ENCODE measurements at regions not wholly inside any gene's neighbourhood (a gene's known extent, or its start where the extent isn't known, plus 50 kb on each side); places are given as distances from the start of the nearest gene placed in this dataset.

- no peak for TF ChIP-seq CTCF (IDR thresholded peaks at IDR 0.05)
- DNase-seq, result no peak
- H3K27me3 Mint-ChIP-seq, result no peaks in the 10 kb centered on the region
- H3K9me3 Mint-ChIP-seq, result peaks cover 5% of the 10 kb centered on the region
- CTCF ChIA-PET, result no interaction called here
- intact Hi-C loops (cut with micrococcal nuclease), result no loop called here
- H3K27ac Mint-ChIP-seq, result no peak overlapping the region
- no peak for ATAC-seq
- H3K4me3 Mint-ChIP-seq, result no peak overlapping the region
- POLR2A ChIA-PET, result no interaction called here
- no peaks in the 10 kb centered on the region for H3K36me3 Mint-ChIP-seq (ENCODE audit: low read depth)
- no peaks in the 10 kb centered on the region for H3K4me1 Mint-ChIP-seq (ENCODE audit: low read depth)
These were observed 741.3 kb upstream of the FZD8 start for GRCh38 chr10:36383349-36383748.

DNA sequence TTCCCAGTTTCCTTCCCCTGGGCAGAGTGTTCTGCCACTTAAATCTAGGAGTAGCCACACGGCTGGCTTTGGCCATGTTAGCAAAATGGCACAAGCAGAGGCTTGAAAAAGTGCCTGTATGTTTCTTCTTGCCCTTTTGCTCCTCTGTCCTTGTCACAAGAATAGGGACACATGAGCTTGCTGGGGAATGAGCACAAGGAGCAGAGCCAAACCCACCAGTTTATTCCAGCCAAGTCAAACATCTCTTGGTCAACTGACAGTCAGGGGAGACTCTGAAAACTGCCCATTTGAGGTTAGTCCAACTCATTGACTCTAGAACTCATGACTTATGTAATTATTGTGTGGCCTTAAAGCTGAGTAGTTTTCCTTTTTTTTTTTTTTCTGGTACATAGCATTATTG is 739.7 kb upstream of the FZD8 start:
- intact Hi-C loops (cut with micrococcal nuclease), result no loop called here
- ChIA-PET POLR2A (no interaction called here), CTCF (no interaction called here)
- no peaks in the 10 kb centered on the region for H3K4me1 Mint-ChIP-seq (ENCODE audit: low read depth)
- ATAC-seq, result no peak
- H3K9me3 Mint-ChIP-seq, result peaks cover 10% of the 10 kb centered on the region
- no peak for DNase-seq
- H3K36me3 Mint-ChIP-seq (ENCODE audit: low read depth), result no peaks in the 10 kb centered on the region
- no peak overlapping the region for H3K27ac Mint-ChIP-seq
- TF ChIP-seq CTCF (IDR thresholded peaks at IDR 0.05), result no peak
- no peaks in the 10 kb centered on the region for H3K27me3 Mint-ChIP-seq
- no peak overlapping the region for H3K4me3 Mint-ChIP-seq

DNA sequence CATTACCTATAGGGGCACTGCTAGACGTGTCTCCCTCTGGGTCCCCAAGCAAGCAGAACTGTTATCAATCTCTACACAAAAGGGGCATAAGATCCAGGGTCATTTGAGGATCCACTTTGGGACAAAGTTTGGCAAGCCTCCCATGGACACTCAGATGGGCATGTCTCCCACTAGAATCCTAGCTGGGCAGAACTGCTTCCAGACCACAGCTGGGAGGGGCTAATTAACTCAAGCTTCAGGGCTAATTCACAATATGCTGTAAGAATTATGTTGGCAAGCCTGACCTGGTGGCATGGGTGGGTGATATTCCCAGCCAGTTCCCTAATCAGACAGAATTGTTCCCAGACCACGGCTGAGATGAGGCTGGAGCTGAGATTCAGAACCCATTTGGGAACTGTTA is 738.4 kb upstream of the FZD8 start:
- POLR2A ChIA-PET, result no interaction called here
- Mint-ChIP-seq H3K4me3 (no peak overlapping the region), H3K27ac (no peak overlapping the region), H3K4me1 (ENCODE audit: low read depth) (no peaks in the 10 kb centered on the region), H3K9me3 (peaks cover 10% of the 10 kb centered on the region), H3K27me3 (no peaks in the 10 kb centered on the region), H3K36me3 (ENCODE audit: low read depth) (no peaks in the 10 kb centered on the region)
- DNase-seq (no peak), ATAC-seq (no peak)
- intact Hi-C loops (cut with micrococcal nuclease), result no loop called here
- CTCF ChIA-PET, result no interaction called here
- TF ChIP-seq CTCF (IDR thresholded peaks at IDR 0.05), result no peak

- no peak for ATAC-seq
- no peak overlapping the region for H3K4me3 Mint-ChIP-seq
- TF ChIP-seq CTCF (IDR thresholded peaks at IDR 0.05), result no peak
- no peaks in the 10 kb centered on the region for H3K27me3 Mint-ChIP-seq
- ChIA-PET POLR2A (no interaction called here), CTCF (no interaction called here)
- peaks cover 15% of the 10 kb centered on the region for H3K9me3 Mint-ChIP-seq
- intact Hi-C loops (cut with micrococcal nuclease), result no loop called here
- H3K36me3 Mint-ChIP-seq (ENCODE audit: low read depth), result no peaks in the 10 kb centered on the region
- no peaks in the 10 kb centered on the region for H3K4me1 Mint-ChIP-seq (ENCODE audit: low read depth)
- H3K27ac Mint-ChIP-seq, result no peak overlapping the region
- no peak for DNase-seq
These were observed 733.0 kb upstream of the FZD8 start for GRCh38 chr10:36375107-36375506.

- H3K9me3 Mint-ChIP-seq, result peaks cover 13% of the 10 kb centered on the region
- CTCF ChIA-PET, result no interaction called here
- no peaks in the 10 kb centered on the region for H3K36me3 Mint-ChIP-seq (ENCODE audit: low read depth)
- ATAC-seq, result no peak
- POLR2A ChIA-PET, result no interaction called here
- H3K27ac Mint-ChIP-seq, result no peak overlapping the region
- H3K4me3 Mint-ChIP-seq, result no peak overlapping the region
- intact Hi-C loops (cut with micrococcal nuclease), result no loop called here
- no peak for TF ChIP-seq CTCF (IDR thresholded peaks at IDR 0.05)
- no peaks in the 10 kb centered on the region for H3K4me1 Mint-ChIP-seq (ENCODE audit: low read depth)
- no peak for DNase-seq
- H3K27me3 Mint-ChIP-seq, result no peaks in the 10 kb centered on the region
These were observed 731.5 kb upstream of the FZD8 start for GRCh38 chr10:36373424-36374096.
